ENCODE measurements at regions not wholly inside any gene's neighbourhood (a gene's known extent, or its start where the extent isn't known, plus 50 kb on each side); places are given as distances from the start of the nearest gene placed in this dataset.

GRCh38 chr12:46701356-46701755 lies 124.4 kb downstream of the SLC38A4 start:
- DNase-seq: no peak
- Mint-ChIP-seq H3K36me3 (ENCODE audit: low read depth) (peaks cover 4% of the 10 kb centered on the region), H3K27ac (no peak overlapping the region), H3K4me3 (no peak overlapping the region), H3K9me3 (peaks cover 19% of the 10 kb centered on the region), H3K27me3 (ENCODE audit: insufficient read depth) (no peaks in the 10 kb centered on the region), H3K4me1 (peaks cover 17% of the 10 kb centered on the region)
- Histone ChIP-seq H3K27ac (ENCODE audit: low read depth, low read length) (no peak overlapping the region), H3K9me3 (ENCODE audit: control insufficient read depth, low read length) (peaks cover 31% of the 10 kb centered on the region), H3K4me1 (ENCODE audit: control insufficient read depth, insufficient read depth, low read length) (peaks cover 3% of the 10 kb centered on the region), H3K27me3 (ENCODE audit: control insufficient read depth, insufficient read depth, low read length, poor library complexity, severe bottlenecking) (no peaks in the 10 kb centered on the region), H3K4me3 (ENCODE audit: low read length) (peak overlapping the region; percentile 6), H3K36me3 (ENCODE audit: control insufficient read depth, insufficient read depth, low read length) (no peaks in the 10 kb centered on the region), H3K9ac (ENCODE audit: extremely low read depth, low read length, poor library complexity, severe bottlenecking) (no peak overlapping the region)
- no peak for TF ChIP-seq CTCF (conservative IDR thresholded peaks at IDR 0.05)

DNA sequence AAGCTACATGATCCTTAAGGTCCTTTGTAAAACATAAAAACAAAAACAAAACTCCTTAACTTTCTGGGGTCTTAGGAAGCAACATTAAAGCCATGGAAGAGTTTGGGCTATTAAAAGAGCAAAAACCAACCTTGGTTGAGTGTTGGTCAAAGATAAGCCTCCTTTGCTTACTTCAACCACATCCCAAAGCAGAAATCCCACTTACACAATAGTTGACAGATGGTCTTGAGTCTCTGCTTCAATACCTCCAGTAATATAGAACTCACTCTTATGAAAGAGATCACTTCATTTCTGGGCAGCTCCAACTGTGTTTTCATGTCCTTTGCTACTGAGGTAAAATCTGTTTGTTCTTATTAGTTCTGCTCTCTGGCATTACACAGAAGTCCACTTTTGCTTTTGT lies 125.8 kb downstream of the SLC38A4 start:
- Mint-ChIP-seq H3K36me3 (ENCODE audit: low read depth) (peaks cover 4% of the 10 kb centered on the region), H3K9me3 (peaks cover 19% of the 10 kb centered on the region), H3K4me1 (peaks cover 17% of the 10 kb centered on the region), H3K27ac (no peak overlapping the region), H3K27me3 (ENCODE audit: insufficient read depth) (no peaks in the 10 kb centered on the region), H3K4me3 (no peak overlapping the region)
- no peak for DNase-seq
- no peaks in the 10 kb centered on the region for H3K27me3 ChIP-seq (ENCODE audit: control insufficient read depth, insufficient read depth, low read length, poor library complexity, severe bottlenecking)
- H3K4me1 ChIP-seq (ENCODE audit: control insufficient read depth, insufficient read depth, low read length): peaks cover 3% of the 10 kb centered on the region
- H3K36me3 ChIP-seq (ENCODE audit: control insufficient read depth, insufficient read depth, low read length): no peaks in the 10 kb centered on the region
- no peak overlapping the region for H3K27ac ChIP-seq (ENCODE audit: low read depth, low read length)
- TF ChIP-seq CTCF (conservative IDR thresholded peaks at IDR 0.05): no peak
- H3K9me3 ChIP-seq (ENCODE audit: control insufficient read depth, low read length): peaks cover 31% of the 10 kb centered on the region
- no peak overlapping the region for H3K4me3 ChIP-seq (ENCODE audit: low read length)
- no peak overlapping the region for H3K9ac ChIP-seq (ENCODE audit: extremely low read depth, low read length, poor library complexity, severe bottlenecking)

DNA sequence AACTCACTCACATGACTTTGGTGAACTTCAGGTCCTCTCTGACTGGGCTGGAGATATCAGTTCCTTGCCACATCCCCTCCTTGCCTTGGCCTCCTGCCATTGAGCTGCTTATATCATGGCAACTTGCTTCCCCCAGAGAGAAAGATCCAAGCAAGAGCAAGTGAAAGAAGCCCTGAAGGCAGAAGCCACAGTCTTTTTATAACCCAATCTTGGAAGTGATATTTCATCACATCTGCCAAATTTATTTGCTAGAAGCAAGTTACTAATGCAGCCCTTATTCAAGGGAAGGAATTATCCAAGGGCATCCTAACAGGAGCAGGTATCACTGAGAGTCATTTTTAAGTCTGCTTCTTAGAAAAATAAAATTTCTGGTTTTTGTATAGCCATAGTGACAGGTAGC lies 127.8 kb downstream of the SLC38A4 start:
- H3K4me1 ChIP-seq (ENCODE audit: control insufficient read depth, insufficient read depth, low read length): peaks cover 3% of the 10 kb centered on the region
- H3K27me3 Mint-ChIP-seq (ENCODE audit: insufficient read depth): no peaks in the 10 kb centered on the region

More for the DNA sequence above, 127.8 kb downstream of the SLC38A4 start:
- no peak overlapping the region for H3K4me3 Mint-ChIP-seq
- H3K36me3 ChIP-seq (ENCODE audit: control insufficient read depth, insufficient read depth, low read length): no peaks in the 10 kb centered on the region
- no peak overlapping the region for H3K9ac ChIP-seq (ENCODE audit: extremely low read depth, low read length, poor library complexity, severe bottlenecking)
- DNase-seq: no peak
- TF ChIP-seq CTCF (conservative IDR thresholded peaks at IDR 0.05): no peak
- H3K4me3 ChIP-seq (ENCODE audit: low read length): peak overlapping the region; percentile 11
- no peak overlapping the region for H3K27ac ChIP-seq (ENCODE audit: low read depth, low read length)
- no peaks in the 10 kb centered on the region for H3K27me3 ChIP-seq (ENCODE audit: control insufficient read depth, insufficient read depth, low read length, poor library complexity, severe bottlenecking)
- peaks cover 14% of the 10 kb centered on the region for H3K9me3 Mint-ChIP-seq
- H3K4me1 Mint-ChIP-seq: peaks cover 17% of the 10 kb centered on the region
- H3K36me3 Mint-ChIP-seq (ENCODE audit: low read depth): peaks cover 4% of the 10 kb centered on the region
- peaks cover 31% of the 10 kb centered on the region for H3K9me3 ChIP-seq (ENCODE audit: control insufficient read depth, low read length)
- H3K27ac Mint-ChIP-seq: no peak overlapping the region
